H1 (cell line): ENCODE measurements at regions not wholly inside any gene's neighbourhood (a gene's known extent, or its start where the extent isn't known, plus 50 kb on each side); places are given as distances from the start of the nearest gene placed in this dataset.

Experiments
- CTCF ChIA-PET: fragments of 300-600 bp; sonication (Branson Sonifier 250); formaldehyde crosslinking; loops from one replicate; lab custom pipeline; 2021; ENCODE audit not compliant: partially characterized antibody; lab: Charles Lee
- POLR2A ChIA-PET: fragments of 300-600 bp; sonication (Branson Sonifier 250); formaldehyde crosslinking; loops from one replicate; lab custom pipeline; 2021; ENCODE audit warnings: inconsistent platforms; ENCODE audit not compliant: partially characterized antibody; lab: Charles Lee
- DNase-seq, 2 experiments: peaks; one replicate each; pipeline versions ENCODE4 v3.0.0 to v3.0.0-alpha.2; 2010 to 2022; ENCODE audit warnings: low spot score in 2 of 2, low read depth in 1 of 2, mixed read lengths in 1 of 2
- FAIRE-seq: peaks from 2 replicates; lab custom pipeline; 2011; peaks lifted over from hg19 to GRCh38; lab: Jason Lieb, UNC
- H2AFZ ChIP-seq: 2 replicates; pipeline ENCODE4 v1.8.1; 2012; ENCODE audit warnings: low read length, inconsistent platforms
- H2AK5ac ChIP-seq: 2 replicates; pipeline ENCODE4 v1.6.1; 2013; ENCODE audit warnings: low read depth, low read length
- H2BK120ac ChIP-seq: replicated peaks from 2 replicates; pipeline ENCODE3; 2013; ENCODE audit warnings: low read depth, low read length, inconsistent platforms
- H2BK12ac ChIP-seq: 2 replicates; pipeline ENCODE4 v1.6.1; 2013; ENCODE audit warnings: low read depth, low read length
- H2BK15ac ChIP-seq: 2 replicates; pipeline ENCODE4 v1.6.1; 2013; ENCODE audit warnings: low read length
- H2BK20ac ChIP-seq: 2 replicates; pipeline ENCODE4 v1.6.1; 2013; ENCODE audit warnings: low read length
- H2BK5ac ChIP-seq: 2 replicates; pipeline ENCODE4 v1.6.1; 2013; ENCODE audit warnings: low read depth, low read length
- H3K14ac ChIP-seq: 2 replicates; pipeline ENCODE4 v1.6.1; 2013; ENCODE audit warnings: inconsistent platforms; ENCODE audit not compliant: insufficient read length
- H3K18ac ChIP-seq: 2 replicates; pipeline ENCODE4 v1.6.1; 2013; ENCODE audit warnings: low read length; ENCODE audit errors: extremely low read depth
- H3K23ac ChIP-seq: 2 replicates; pipeline ENCODE4 v1.6.1; 2013; ENCODE audit warnings: inconsistent platforms; ENCODE audit not compliant: insufficient read length
- H3K23me2 ChIP-seq: 2 replicates; pipeline ENCODE4 v1.6.1; 2013; ENCODE audit warnings: low read depth, low read length
- H3K27ac ChIP-seq: 2 replicates; pipeline ENCODE4 v1.6.1; 2011; ENCODE audit warnings: low read depth, low read length, inconsistent platforms
- H3K27me3 ChIP-seq, 4 experiments: replicated peaks in 1 of 4; 1 replicate in 1 of 4; 2 replicates in 3 of 4; pipeline versions ENCODE4 v1.6.1 to v1.8.1; 2011 to 2013; ENCODE audit warnings: low read length in 3 of 4, mild to moderate bottlenecking in 3 of 4, inconsistent platforms in 2 of 4, mixed read lengths in 2 of 4, moderate library complexity in 1 of 4; ENCODE audit not compliant: control insufficient read depth in 3 of 4, insufficient read depth in 3 of 4; ENCODE audit errors: extremely low read depth in 1 of 4
- H3K36me3 ChIP-seq, 4 experiments: 2 replicates each; pipeline versions ENCODE4 v1.6.1 to v1.8.1; 2011 to 2013; ENCODE audit warnings: mild to moderate bottlenecking in 4 of 4, low read length in 3 of 4, moderate library complexity in 2 of 4, control low read depth in 1 of 4, inconsistent platforms in 1 of 4; ENCODE audit not compliant: insufficient read depth in 4 of 4, control insufficient read depth in 2 of 4
- H3K4ac ChIP-seq: replicated peaks from 2 replicates; pipeline ENCODE3; 2013; ENCODE audit warnings: low read length, low read depth, mixed read lengths, inconsistent platforms; ENCODE audit not compliant: insufficient read length
- H3K4me1 ChIP-seq, 4 experiments: replicated peaks in 1 of 4; 1 replicate in 1 of 4; 2 replicates in 3 of 4; pipeline versions ENCODE4 v1.6.1 to v1.8.1; 2011 to 2013; ENCODE audit warnings: low read length in 3 of 4, inconsistent platforms in 2 of 4, mixed read lengths in 1 of 4; ENCODE audit not compliant: insufficient read depth in 4 of 4, control insufficient read depth in 3 of 4
- H3K4me2 ChIP-seq, 2 experiments: 2 replicates each; pipeline versions ENCODE4 v1.6.1 to v1.8.1; 2011 to 2013; ENCODE audit warnings: low read depth in 2 of 2, low read length in 2 of 2, control low read depth in 1 of 2, inconsistent platforms in 1 of 2, mild to moderate bottlenecking in 1 of 2; ENCODE audit not compliant: insufficient read depth in 1 of 2
- H3K4me3 ChIP-seq, 4 experiments: fragments of 200-600, 300-600 bp in 1 of 4; sonication (generic), shearing (Covaris generic), sonication (Bioruptor Twin) in 1 of 4; 2 replicates each; pipeline versions ENCODE4 v1.5.1 to v1.8.1; 2011 to 2016; ENCODE audit warnings: low read length in 4 of 4, low read depth in 3 of 4, control low read depth in 2 of 4, inconsistent platforms in 2 of 4, mild to moderate bottlenecking in 2 of 4, mixed read lengths in 1 of 4, moderate library complexity in 1 of 4; ENCODE audit not compliant: insufficient read depth in 2 of 4; ENCODE audit errors: extremely low read depth in 1 of 4
- H3K56ac ChIP-seq: replicated peaks from 2 replicates; pipeline ENCODE3; 2013; ENCODE audit warnings: low read depth, mild to moderate bottlenecking, mixed read lengths, low read length, inconsistent platforms; ENCODE audit not compliant: insufficient read length
- H3K79me1 ChIP-seq: 2 replicates; pipeline ENCODE4 v1.6.1; 2013; ENCODE audit warnings: low read depth, low read length, control low read depth
- H3K79me2 ChIP-seq, 2 experiments: 2 replicates each; pipeline versions ENCODE4 v1.6.1 to v1.8.1; 2012 to 2013; ENCODE audit warnings: low read length in 2 of 2, mild to moderate bottlenecking in 2 of 2, inconsistent platforms in 1 of 2; ENCODE audit not compliant: insufficient read depth in 2 of 2, control insufficient read depth in 1 of 2
- H3K9ac ChIP-seq, 4 experiments: replicated peaks in 1 of 4; 1 replicate in 1 of 4; 2 replicates in 3 of 4; pipeline versions ENCODE4 v1.6.1 to v1.8.1; 2011 to 2013; ENCODE audit warnings: low read depth in 3 of 4, low read length in 3 of 4, control low read depth in 2 of 4, mild to moderate bottlenecking in 2 of 4, moderate library complexity in 2 of 4, inconsistent platforms in 1 of 4; ENCODE audit errors: extremely low read depth in 1 of 4
- H3K9me3 ChIP-seq, 2 experiments: 2 replicates each; pipeline versions ENCODE4 v1.6.1 to v1.8.1; 2012 to 2013; ENCODE audit warnings: mild to moderate bottlenecking in 2 of 2, moderate library complexity in 2 of 2, control low read depth in 1 of 2, inconsistent platforms in 1 of 2, low read depth in 1 of 2, low read length in 1 of 2, mixed read lengths in 1 of 2; ENCODE audit not compliant: insufficient read depth in 2 of 2
- H4K20me1 ChIP-seq, 2 experiments: replicated peaks in 1 of 2; 2 replicates each; pipeline versions ENCODE3 to v1.8.1; 2011 to 2013; ENCODE audit warnings: inconsistent platforms in 2 of 2, low read length in 2 of 2, mild to moderate bottlenecking in 1 of 2; ENCODE audit not compliant: insufficient read depth in 2 of 2, control insufficient read depth in 1 of 2
- H4K5ac ChIP-seq: 2 replicates; pipeline ENCODE4 v1.6.1; 2013; ENCODE audit warnings: low read length, low read depth, mixed read lengths, inconsistent platforms; ENCODE audit not compliant: insufficient read length
- H4K8ac ChIP-seq: 2 replicates; pipeline ENCODE4 v1.8.0; 2013; ENCODE audit warnings: mild to moderate bottlenecking, moderate library complexity, low read length, inconsistent platforms; ENCODE audit not compliant: insufficient read depth; ENCODE audit errors: extremely low read depth
- H4K91ac ChIP-seq: replicated peaks from 2 replicates; pipeline ENCODE3; 2013; ENCODE audit warnings: low read length, mixed read lengths, inconsistent platforms; ENCODE audit not compliant: insufficient read length
- BCL11A ChIP-seq, 2 experiments: IDR thresholded peaks; one replicate each; pipeline ENCODE4 v1.6.1; 2011; ENCODE audit warnings: low read depth in 2 of 2, low read length in 2 of 2, mild to moderate bottlenecking in 2 of 2
- CHD2 ChIP-seq: IDR thresholded peaks from 2 replicates; pipeline ENCODE4 v1.6.1; 2012; ENCODE audit warnings: low read length, improper control_type of control experiment
- EP300 ChIP-seq, 2 experiments: IDR thresholded peaks; 1 replicate in 1 of 2; 2 replicates in 1 of 2; pipeline ENCODE4 v1.6.1; 2011 to 2012; ENCODE audit warnings: low read depth in 2 of 2, low read length in 2 of 2, mild to moderate bottlenecking in 2 of 2, borderline replicate concordance in 1 of 2, inconsistent platforms in 1 of 2, moderate library complexity in 1 of 2
- GABPA ChIP-seq: IDR thresholded peaks from 2 replicates; pipeline ENCODE4 v1.6.1; 2011; ENCODE audit warnings: mild to moderate bottlenecking, low read length, moderate library complexity, borderline replicate concordance; ENCODE audit not compliant: insufficient read depth
- KDM1A ChIP-seq: fragments of 200-600, 300-600 bp; sonication (generic); IDR thresholded peaks from 2 replicates; pipeline ENCODE4 v1.7.1; 2016; ENCODE audit warnings: mild to moderate bottlenecking, low read length, borderline replicate concordance
- POU5F1 ChIP-seq: IDR thresholded peaks from 2 replicates; pipeline ENCODE4 v1.6.1; 2011; ENCODE audit warnings: low read depth, mild to moderate bottlenecking, low read length, moderate library complexity
- RFX5 ChIP-seq: IDR thresholded peaks from 2 replicates; pipeline ENCODE4 v1.6.1; 2011; ENCODE audit warnings: low read depth, low read length, improper control_type of control experiment, borderline replicate concordance
- SIRT6 ChIP-seq: IDR thresholded peaks from one replicate; pipeline ENCODE4 v1.7.1; 2012; ENCODE audit warnings: low read length, inconsistent platforms
- SP1 ChIP-seq: IDR thresholded peaks from 2 replicates; pipeline ENCODE4 v1.6.1; 2011; ENCODE audit warnings: low read depth, low read length
- TAF7 ChIP-seq: optimal IDR thresholded peaks from 2 replicates; pipeline ENCODE3; 2011; ENCODE audit warnings: low read depth, mild to moderate bottlenecking, inconsistent platforms, low read length, moderate library complexity, borderline replicate concordance
- TBP ChIP-seq: IDR thresholded peaks from 2 replicates; pipeline ENCODE4 v1.6.1; 2011; ENCODE audit warnings: low read depth, low read length, improper control_type of control experiment
- TCF12 ChIP-seq: IDR thresholded peaks from 2 replicates; pipeline ENCODE4 v1.6.1; 2011; ENCODE audit warnings: low read depth, mild to moderate bottlenecking, low read length
- WGBS, 2 experiments: shearing (Covaris generic) in 1 of 2; methylation state at CpG; one replicate each; pipeline versions ENCODE4 v1.1.6 to v1.1.7; 2013 to 2015; ENCODE audit warnings: low lambda C conversion rate in 2 of 2, mixed read lengths in 2 of 2, inconsistent platforms in 1 of 2, low coverage in 1 of 2, missing lambda C conversion rate in 1 of 2; ENCODE audit not compliant: insufficient replicate concordance in 2 of 2, insufficient coverage in 1 of 2, insufficient read length in 1 of 2; ENCODE audit errors: extremely low coverage in 1 of 2, missing lambda C conversion rate in 1 of 2; 5-methylcytosine and 5-hydroxymethylcytosine counted together

DNA sequence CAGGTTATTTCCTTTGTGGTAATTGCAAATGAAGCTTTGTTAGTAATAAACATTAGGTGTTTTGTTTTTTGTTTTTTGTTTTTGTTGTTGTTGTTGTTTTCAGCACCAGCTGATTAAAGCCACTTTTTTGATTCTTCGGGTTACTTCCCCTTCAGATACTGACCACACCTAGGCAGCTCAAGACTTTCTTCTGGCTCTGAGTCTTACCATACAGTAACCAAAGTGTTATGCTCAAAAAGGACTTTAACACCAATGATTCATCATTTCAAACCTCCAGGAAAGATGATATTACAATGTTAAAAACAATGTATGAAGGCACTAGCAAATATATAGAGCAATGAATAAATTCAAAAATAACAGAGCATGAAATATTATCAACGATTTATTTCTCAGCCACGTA lies 265.2 kb upstream of the SP8 start:
- no peak for TF ChIP-seq EP300 (IDR thresholded peaks at IDR 0.05; ENCODE audit: borderline replicate concordance in 1 of 2, low read depth in 2 of 2, low read length in 2 of 2)
- TF ChIP-seq GABPA: no peak
- TF ChIP-seq CHD2: no peak
- no peak for TF ChIP-seq SIRT6
- TF ChIP-seq SP1: no peak
- TF ChIP-seq TAF7: no peak
- TF ChIP-seq KDM1A: no peak
- no peak for TF ChIP-seq BCL11A (IDR thresholded peaks at IDR 0.05; ENCODE audit: low read depth in 2 of 2, low read length in 2 of 2)
- no peak for TF ChIP-seq TBP
- no peak for TF ChIP-seq RFX5
- TF ChIP-seq TCF12: no peak
- TF ChIP-seq POU5F1: no peak
- no peak overlapping the region for H2BK20ac ChIP-seq
- H3K79me2 ChIP-seq: no peaks in the 10 kb centered on the region
- WGBS, 2 experiments: 89% methylated on average over 3 of the region's 3 CpGs; no CpG with 5 or more reads in 1 of the 2 experiments
- no peaks in the 10 kb centered on the region for H3K27me3 ChIP-seq
- no peaks in the 10 kb centered on the region for H3K4me1 ChIP-seq
- H3K23ac ChIP-seq: no peak overlapping the region
- no peak overlapping the region for H2BK5ac ChIP-seq
- FAIRE-seq (no peak), DNase-seq (no peak)
- H2BK120ac ChIP-seq: no peak overlapping the region
- H3K27ac ChIP-seq: no peak overlapping the region
- no peaks in the 10 kb centered on the region for H3K9me3 ChIP-seq
- no peak overlapping the region for H3K9ac ChIP-seq
- CTCF ChIA-PET: interaction anchor here (0.6 to 0.7 kb wide), 2 partner anchors 28 to 75 kb away, joined by 3 read pairs; no protein-coding TSS in a partner anchor
- H2BK12ac ChIP-seq: no peak overlapping the region
- H3K4me2 ChIP-seq: no peak overlapping the region
- H2AFZ ChIP-seq: no peak overlapping the region
- no peak overlapping the region for H2BK15ac ChIP-seq
- H3K18ac ChIP-seq: no peak overlapping the region
- no peaks in the 10 kb centered on the region for H4K20me1 ChIP-seq
- no peak overlapping the region for H3K4me3 ChIP-seq
- no peak overlapping the region for H2AK5ac ChIP-seq
- H4K5ac ChIP-seq: no peak overlapping the region
- POLR2A ChIA-PET: no interaction called here
- no peaks in the 10 kb centered on the region for H3K23me2 ChIP-seq
- no peaks in the 10 kb centered on the region for H3K79me1 ChIP-seq
- no peak overlapping the region for H4K91ac ChIP-seq
- H3K4ac ChIP-seq: no peak overlapping the region
- H3K14ac ChIP-seq: no peak overlapping the region
- H3K36me3 ChIP-seq: no peaks in the 10 kb centered on the region
- no peak overlapping the region for H4K8ac ChIP-seq
- no peak overlapping the region for H3K56ac ChIP-seq
